ENCODE measurements at regions not wholly inside any gene's neighbourhood (a gene's known extent, or its start where the extent isn't known, plus 50 kb on each side); places are given as distances from the start of the nearest gene placed in this dataset.

DNA sequence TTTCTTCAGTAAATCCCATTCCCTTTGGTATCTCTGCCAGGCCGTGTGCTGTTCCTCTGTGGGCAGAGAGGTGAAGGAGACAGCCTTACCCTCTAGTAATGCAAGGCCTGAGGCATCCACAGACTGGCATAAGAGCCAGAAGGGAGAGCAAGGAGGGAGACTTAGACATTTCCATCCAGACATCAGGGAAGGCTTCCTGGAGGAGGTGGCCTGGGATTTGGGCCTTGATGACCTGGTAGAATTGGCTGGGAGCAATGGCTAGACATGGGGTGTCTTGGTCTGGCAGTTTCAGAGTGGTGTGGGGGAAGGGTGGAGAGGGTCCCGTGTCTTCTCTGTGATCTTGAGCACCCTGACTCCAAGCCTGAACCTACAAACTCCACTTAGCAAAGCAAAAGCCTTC, 81.8 kb downstream of the RHOB start:
- Mint-ChIP-seq H3K4me3 (no peak overlapping the region), H3K27ac (no peak overlapping the region), H3K4me1 (peaks cover 15% of the 10 kb centered on the region), H3K36me3 (no peaks in the 10 kb centered on the region), H3K9me3 (no peaks in the 10 kb centered on the region), H3K27me3 (peaks cover 6% of the 10 kb centered on the region)
- ATAC-seq (ENCODE audit: low read depth) (no peak), DNase-seq (ENCODE audit: low spot score in 2 of 2) (no peak)

DNA sequence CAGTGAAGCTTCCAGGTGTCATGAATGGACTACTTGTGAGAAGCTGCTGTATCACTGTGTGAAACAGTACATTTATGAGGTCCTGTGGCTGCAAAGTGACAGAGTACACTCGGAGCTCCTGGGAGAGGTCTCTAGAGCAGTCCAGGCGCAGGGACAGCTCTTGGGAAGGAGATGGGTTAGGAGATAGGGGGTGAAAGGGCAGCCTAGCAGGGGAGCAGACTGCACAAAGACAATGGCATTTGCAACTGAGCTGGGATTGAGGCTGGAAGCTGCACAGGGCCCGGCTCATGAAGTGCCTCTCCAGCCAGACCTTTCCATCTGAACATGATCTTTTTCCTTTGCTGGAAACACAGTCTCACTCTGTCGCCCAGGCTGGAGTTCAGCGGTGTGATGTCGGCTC, 83.6 kb downstream of the RHOB start:
- ATAC-seq (ENCODE audit: low read depth) (no peak), DNase-seq (ENCODE audit: low spot score in 2 of 2) (no peak)
- H3K36me3 Mint-ChIP-seq, result no peaks in the 10 kb centered on the region
- no peak overlapping the region for H3K4me3 Mint-ChIP-seq
- H3K27me3 Mint-ChIP-seq, result peaks cover 9% of the 10 kb centered on the region
- no peaks in the 10 kb centered on the region for H3K4me1 Mint-ChIP-seq
- no peaks in the 10 kb centered on the region for H3K9me3 Mint-ChIP-seq
- H3K27ac Mint-ChIP-seq, result no peak overlapping the region

- peaks cover 9% of the 10 kb centered on the region for H3K27me3 Mint-ChIP-seq
- DNase-seq (ENCODE audit: low spot score in 2 of 2), result no peak
- H3K9me3 Mint-ChIP-seq, result no peaks in the 10 kb centered on the region
- H3K4me1 Mint-ChIP-seq, result no peaks in the 10 kb centered on the region
- H3K36me3 Mint-ChIP-seq, result no peaks in the 10 kb centered on the region
- no peak overlapping the region for H3K4me3 Mint-ChIP-seq
- no peak for ATAC-seq (ENCODE audit: low read depth)
- H3K27ac Mint-ChIP-seq, result no peak overlapping the region
Observed at GRCh38 chr2:20531633-20532262, 84.9 kb downstream of the RHOB start.

DNA sequence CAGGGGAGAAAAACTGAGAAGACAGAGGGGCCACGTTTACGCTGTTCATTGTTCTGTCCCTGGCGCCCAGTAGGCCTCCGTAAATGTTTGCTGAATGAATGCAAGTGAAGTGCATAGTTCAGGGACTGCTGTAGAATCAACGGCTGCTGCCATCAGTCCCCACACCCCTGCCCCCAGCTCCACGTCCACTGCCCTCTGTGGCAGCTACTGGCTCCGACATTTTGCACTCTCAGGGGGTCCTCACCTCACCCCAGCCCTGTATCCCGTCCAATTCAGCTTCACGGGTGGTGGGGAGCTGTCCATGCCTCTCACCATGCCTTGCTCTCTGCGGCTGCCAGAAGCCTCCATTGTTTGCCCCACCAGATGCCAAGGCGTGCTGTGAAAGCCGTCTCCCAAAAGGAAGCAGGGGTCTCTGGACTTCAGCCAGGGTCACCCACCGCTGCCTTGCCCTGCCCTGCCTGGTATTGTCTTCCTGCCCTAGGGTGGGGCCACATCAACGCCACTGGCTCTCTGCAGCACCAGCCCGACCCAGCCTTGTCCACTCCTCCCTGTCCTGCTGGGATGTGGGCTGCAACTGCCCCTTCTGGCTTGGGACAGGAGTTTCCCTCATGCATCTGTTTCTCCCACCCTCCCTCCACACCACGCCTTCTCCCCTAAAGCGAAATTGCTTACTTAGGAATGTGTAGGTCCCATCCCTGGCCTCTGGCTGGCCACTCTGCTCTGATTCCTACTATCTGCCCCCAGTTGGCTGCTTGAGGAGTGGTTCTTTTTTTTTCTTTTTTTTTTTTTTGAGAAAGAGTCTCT, 86.0 kb downstream of the RHOB start:
- Mint-ChIP-seq H3K36me3 (no peaks in the 10 kb centered on the region), H3K9me3 (no peaks in the 10 kb centered on the region), H3K27ac (no peak overlapping the region), H3K27me3 (peaks cover 9% of the 10 kb centered on the region), H3K4me3 (no peak overlapping the region), H3K4me1 (no peaks in the 10 kb centered on the region)
- ATAC-seq (ENCODE audit: low read depth) (no peak), DNase-seq (ENCODE audit: low spot score in 2 of 2) (no peak)

DNA sequence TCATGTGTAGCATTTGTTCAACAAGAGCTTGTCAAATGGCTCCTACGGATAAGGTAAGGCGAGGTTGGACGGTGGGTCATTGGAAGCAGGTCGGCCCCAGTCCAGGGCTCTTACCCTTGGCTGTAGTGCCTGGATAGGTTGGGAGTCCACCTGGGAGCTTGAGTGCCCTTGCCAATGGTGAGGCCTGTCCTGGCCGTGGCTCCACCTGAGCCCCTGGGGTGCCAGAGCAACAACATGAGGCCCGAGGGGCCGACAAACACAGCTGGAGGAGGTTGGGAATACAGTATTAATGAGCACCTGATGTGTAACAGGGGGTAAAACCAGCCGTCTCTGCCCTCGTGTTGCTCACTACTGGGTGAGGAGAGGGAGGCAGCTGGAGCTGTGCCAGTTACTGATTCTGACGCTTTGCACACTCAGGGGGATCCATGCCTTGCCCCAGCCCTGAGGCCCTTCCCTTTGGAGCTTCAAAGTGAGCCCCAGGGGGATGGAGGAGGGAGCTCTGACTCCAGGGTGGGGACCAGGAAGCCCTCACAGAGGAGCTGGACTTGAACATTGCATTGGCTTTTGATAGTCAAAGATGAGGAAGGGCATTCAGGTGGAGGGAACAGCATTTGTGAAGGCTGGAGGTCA, 87.2 kb downstream of the RHOB start:
- H3K27ac Mint-ChIP-seq, result no peak overlapping the region
- no peak for ATAC-seq (ENCODE audit: low read depth)
- no peak for DNase-seq (ENCODE audit: low spot score in 2 of 2)
- H3K27me3 Mint-ChIP-seq, result peaks cover 10% of the 10 kb centered on the region
- H3K36me3 Mint-ChIP-seq, result no peaks in the 10 kb centered on the region
- H3K9me3 Mint-ChIP-seq, result no peaks in the 10 kb centered on the region
- H3K4me1 Mint-ChIP-seq, result no peaks in the 10 kb centered on the region
- H3K4me3 Mint-ChIP-seq, result no peak overlapping the region

DNA sequence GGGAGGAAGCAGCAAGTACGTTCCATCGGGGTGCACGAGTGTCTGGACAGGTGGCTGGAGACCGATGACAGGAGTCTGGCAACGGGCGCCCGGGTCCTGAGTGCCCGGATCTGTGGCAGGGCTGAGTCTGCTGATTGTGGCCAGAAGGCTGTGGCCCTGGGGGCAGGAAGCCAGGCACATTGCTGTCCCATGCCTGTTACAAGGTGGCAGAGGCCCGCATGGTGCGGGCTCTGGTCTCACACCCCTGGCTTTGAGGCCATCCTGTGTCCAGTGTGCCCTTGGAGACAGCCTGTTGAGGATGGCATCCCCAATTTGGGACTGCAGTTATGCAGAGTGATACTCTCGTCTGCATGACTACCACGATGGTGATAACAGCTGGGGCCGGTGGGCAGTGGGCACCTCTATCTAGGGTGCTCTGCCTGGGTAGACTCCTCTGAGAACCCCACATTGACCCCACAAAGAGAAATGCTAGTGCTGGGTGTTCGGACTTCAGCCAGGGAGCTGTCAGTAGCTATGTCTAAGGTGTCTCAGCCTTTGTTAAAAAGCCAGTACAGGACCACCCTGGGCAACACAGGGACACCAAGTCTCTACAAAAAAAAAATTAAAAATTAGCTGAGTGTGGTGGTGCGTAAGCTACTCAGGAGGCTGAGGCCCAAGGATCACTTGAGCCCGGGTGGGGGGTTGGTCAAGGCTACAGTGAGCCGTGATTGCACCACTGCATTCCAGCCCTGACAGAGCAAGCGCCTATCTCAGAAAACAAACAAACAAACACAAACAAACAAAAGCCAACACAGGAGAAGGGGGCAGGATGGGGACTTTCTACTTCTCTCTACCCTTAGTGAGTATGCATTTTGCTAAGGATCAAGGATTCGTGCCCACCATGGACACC, 88.3 kb downstream of the RHOB start:
- H3K4me1 Mint-ChIP-seq, result no peaks in the 10 kb centered on the region
- no peak overlapping the region for H3K4me3 Mint-ChIP-seq
- peaks cover 11% of the 10 kb centered on the region for H3K27me3 Mint-ChIP-seq
- no peak for ATAC-seq (ENCODE audit: low read depth)
- DNase-seq (ENCODE audit: low spot score in 2 of 2), result no peak
- no peaks in the 10 kb centered on the region for H3K9me3 Mint-ChIP-seq
- no peak overlapping the region for H3K27ac Mint-ChIP-seq
- no peaks in the 10 kb centered on the region for H3K36me3 Mint-ChIP-seq

GRCh38 chr2:20536619-20537422, 89.9 kb downstream of the RHOB start:
- Mint-ChIP-seq H3K4me1 (no peaks in the 10 kb centered on the region), H3K4me3 (no peak overlapping the region), H3K9me3 (no peaks in the 10 kb centered on the region), H3K27me3 (peaks cover 14% of the 10 kb centered on the region), H3K27ac (no peak overlapping the region), H3K36me3 (no peaks in the 10 kb centered on the region)
- no peak for DNase-seq (ENCODE audit: low spot score in 2 of 2)
- ATAC-seq (ENCODE audit: low read depth), result no peak

GRCh38 chr2:20537423-20538307, 90.8 kb downstream of the RHOB start:
- no peaks in the 10 kb centered on the region for H3K4me1 Mint-ChIP-seq
- peaks cover 14% of the 10 kb centered on the region for H3K27me3 Mint-ChIP-seq
- no peaks in the 10 kb centered on the region for H3K36me3 Mint-ChIP-seq
- H3K27ac Mint-ChIP-seq, result peak overlapping the region; percentile 52
- ATAC-seq (ENCODE audit: low read depth), result no peak
- no peaks in the 10 kb centered on the region for H3K9me3 Mint-ChIP-seq
- no peak for DNase-seq (ENCODE audit: low spot score in 2 of 2)
- no peak overlapping the region for H3K4me3 Mint-ChIP-seq

GRCh38 chr2:20538308-20539132, 91.6 kb downstream of the RHOB start:
- no peak overlapping the region for H3K27ac Mint-ChIP-seq
- H3K9me3 Mint-ChIP-seq, result no peaks in the 10 kb centered on the region
- no peaks in the 10 kb centered on the region for H3K4me1 Mint-ChIP-seq
- ATAC-seq (ENCODE audit: low read depth) (no peak), DNase-seq (ENCODE audit: low spot score in 2 of 2) (no peak)
- H3K27me3 Mint-ChIP-seq, result peaks cover 12% of the 10 kb centered on the region
- no peaks in the 10 kb centered on the region for H3K36me3 Mint-ChIP-seq
- no peak overlapping the region for H3K4me3 Mint-ChIP-seq

- no peak for ATAC-seq (ENCODE audit: low read depth)
- Mint-ChIP-seq H3K27me3 (peaks cover 10% of the 10 kb centered on the region), H3K4me1 (no peaks in the 10 kb centered on the region), H3K36me3 (no peaks in the 10 kb centered on the region), H3K4me3 (no peak overlapping the region), H3K9me3 (no peaks in the 10 kb centered on the region), H3K27ac (no peak overlapping the region)
- no peak for DNase-seq (ENCODE audit: low spot score in 2 of 2)
Observed at GRCh38 chr2:20539133-20539719, 92.4 kb downstream of the RHOB start.

DNA sequence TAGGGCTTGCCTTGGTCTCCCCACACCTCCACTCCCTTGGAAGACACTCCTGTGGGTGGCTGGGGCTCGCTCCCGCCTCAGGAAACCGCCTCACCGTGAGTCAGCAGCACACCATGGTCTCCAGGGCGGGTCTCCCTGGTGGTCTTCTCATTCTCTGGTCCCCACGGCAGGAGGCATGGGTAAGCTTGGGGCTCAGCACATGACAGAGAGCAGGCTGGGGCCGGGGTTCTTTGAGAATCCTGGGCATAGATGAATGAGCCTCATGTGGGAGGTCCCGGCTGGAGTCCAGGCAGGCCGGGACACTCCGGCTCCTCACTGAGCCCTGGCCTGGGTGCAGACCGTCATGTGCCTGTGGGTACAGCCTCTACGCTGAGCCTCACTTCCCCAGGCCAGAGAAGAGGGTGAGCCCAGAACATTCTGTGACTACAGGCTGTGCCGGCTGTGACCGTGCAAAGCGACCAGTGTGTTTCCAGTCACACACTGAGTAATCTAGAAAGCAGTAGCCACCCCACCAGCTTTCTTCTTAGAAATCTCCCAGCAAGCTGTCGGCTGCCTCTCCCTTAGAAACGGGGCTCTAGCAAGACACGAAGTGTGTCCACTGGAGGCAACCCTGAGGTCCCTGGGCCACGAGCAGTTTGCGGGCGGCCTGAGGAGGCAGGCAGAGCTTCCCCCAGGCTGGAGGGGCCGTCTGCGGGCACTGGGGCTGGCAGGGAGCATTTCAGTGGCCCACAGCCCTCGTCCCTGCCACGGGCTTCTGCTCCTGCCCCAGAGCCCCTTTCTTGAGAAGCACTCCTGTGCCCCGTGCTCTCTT, 93.1 kb downstream of the RHOB start:
- Mint-ChIP-seq H3K36me3 (no peaks in the 10 kb centered on the region), H3K4me3 (no peak overlapping the region), H3K27me3 (peaks cover 5% of the 10 kb centered on the region), H3K4me1 (no peaks in the 10 kb centered on the region), H3K27ac (no peak overlapping the region), H3K9me3 (no peaks in the 10 kb centered on the region)
- DNase-seq (ENCODE audit: low spot score in 2 of 2) (no peak), ATAC-seq (ENCODE audit: low read depth) (no peak)
